Keratinocyte (primary cell): ENCODE measurements at regions not wholly inside any gene's neighbourhood (a gene's known extent, or its start where the extent isn't known, plus 50 kb on each side); places are given as distances from the start of the nearest gene placed in this dataset.

Source experiments
- CTCF ChIP-seq, 3 experiments: IDR thresholded peaks in 1 of 3; conservative IDR thresholded peaks in 1 of 3; optimal IDR thresholded peaks in 1 of 3; 2 replicates in 2 of 3; 3 replicates in 1 of 3; pipeline versions ENCODE3 to v1.5.1; 2011; ENCODE audit warnings: low read length in 3 of 3, mild to moderate bottlenecking in 3 of 3, moderate library complexity in 2 of 3, control low read depth in 1 of 3, inconsistent platforms in 1 of 3; ENCODE audit not compliant: insufficient read depth in 2 of 3; ENCODE audit errors: extremely low read depth in 1 of 3
- EZH2 ChIP-seq: IDR thresholded peaks from one replicate; pipeline ENCODE4 v1.6.1; 2012; ENCODE audit warnings: inconsistent platforms, mild to moderate bottlenecking, low read length, moderate library complexity

- TF ChIP-seq CTCF (optimal IDR thresholded peaks at IDR 0.05 in 1 of 3, IDR thresholded peaks at IDR 0.05 in 1 of 3, conservative IDR thresholded peaks at IDR 0.05 in 1 of 3; ENCODE audit: extremely low read depth in 1 of 3, insufficient read depth in 2 of 3, low read length in 3 of 3), result no peak
- no peak for TF ChIP-seq EZH2
Measured at GRCh38 chr5:159832073-159832472, 84.2 kb upstream of the ADRA1B start.
